ENCODE measurements at regions not wholly inside any gene's neighbourhood (a gene's known extent, or its start where the extent isn't known, plus 50 kb on each side); places are given as distances from the start of the nearest gene placed in this dataset.
"Not testable (repeated sequence)": the region's sequence is repeated elsewhere in the genome, so short reads cannot be mapped to it uniquely, and the experiment has no call there.

GRCh38 chr1:61028136-61028535 is 54.2 kb upstream of the NFIA start:
- DNase-seq: no peak
- no peaks in the 10 kb centered on the region for H3K36me3 ChIP-seq (ENCODE audit: control insufficient read depth, insufficient read depth, low read length)
- H3K27me3 ChIP-seq (replicated peaks; ENCODE audit: control insufficient read depth, insufficient read depth, low read length, poor library complexity, severe bottlenecking): no peaks in the 10 kb centered on the region
- H3K9me3 ChIP-seq (ENCODE audit: control insufficient read depth, low read length): no peaks in the 10 kb centered on the region
- H3K4me1 ChIP-seq (ENCODE audit: control insufficient read depth, insufficient read depth, low read length, poor library complexity, severe bottlenecking): no peaks in the 10 kb centered on the region
- H3K4me3 ChIP-seq (ENCODE audit: insufficient read depth, low read depth, low read length, poor library complexity, severe bottlenecking): no peak overlapping the region
- H3K27ac ChIP-seq (ENCODE audit: insufficient read depth, low read length, poor library complexity, severe bottlenecking): no peak overlapping the region

- not testable (repeated sequence) for H3K36me3 ChIP-seq (ENCODE audit: control insufficient read depth, insufficient read depth, low read length); H3K4me1 ChIP-seq (ENCODE audit: control insufficient read depth, insufficient read depth, low read length, poor library complexity, severe bottlenecking); H3K9me3 ChIP-seq (ENCODE audit: control insufficient read depth, low read length); DNase-seq; H3K27ac ChIP-seq (ENCODE audit: insufficient read depth, low read length, poor library complexity, severe bottlenecking); H3K4me3 ChIP-seq (ENCODE audit: insufficient read depth, low read depth, low read length, poor library complexity, severe bottlenecking); H3K27me3 ChIP-seq (replicated peaks; ENCODE audit: control insufficient read depth, insufficient read depth, low read length, poor library complexity, severe bottlenecking)
Observed at GRCh38 chr1:61018068-61018467, 64.3 kb upstream of the NFIA start.

GRCh38 chr1:61017651-61018050 is 64.7 kb upstream of the NFIA start:
- Histone ChIP-seq H3K27me3 (replicated peaks; ENCODE audit: control insufficient read depth, insufficient read depth, low read length, poor library complexity, severe bottlenecking) (no peaks in the 10 kb centered on the region), H3K36me3 (ENCODE audit: control insufficient read depth, insufficient read depth, low read length) (no peaks in the 10 kb centered on the region), H3K27ac (ENCODE audit: insufficient read depth, low read length, poor library complexity, severe bottlenecking) (no peak overlapping the region), H3K4me1 (ENCODE audit: control insufficient read depth, insufficient read depth, low read length, poor library complexity, severe bottlenecking) (no peaks in the 10 kb centered on the region), H3K4me3 (ENCODE audit: insufficient read depth, low read depth, low read length, poor library complexity, severe bottlenecking) (no peak overlapping the region), H3K9me3 (ENCODE audit: control insufficient read depth, low read length) (no peaks in the 10 kb centered on the region)
- no peak for DNase-seq

GRCh38 chr1:61013946-61014667 is 68.3 kb upstream of the NFIA start:
- no peaks in the 10 kb centered on the region for H3K4me1 ChIP-seq (ENCODE audit: control insufficient read depth, insufficient read depth, low read length, poor library complexity, severe bottlenecking)
- no peaks in the 10 kb centered on the region for H3K27me3 ChIP-seq (replicated peaks; ENCODE audit: control insufficient read depth, insufficient read depth, low read length, poor library complexity, severe bottlenecking)
- no peak for DNase-seq
- no peaks in the 10 kb centered on the region for H3K9me3 ChIP-seq (ENCODE audit: control insufficient read depth, low read length)
- no peak overlapping the region for H3K4me3 ChIP-seq (ENCODE audit: insufficient read depth, low read depth, low read length, poor library complexity, severe bottlenecking)
- no peak overlapping the region for H3K27ac ChIP-seq (ENCODE audit: insufficient read depth, low read length, poor library complexity, severe bottlenecking)
- no peaks in the 10 kb centered on the region for H3K36me3 ChIP-seq (ENCODE audit: control insufficient read depth, insufficient read depth, low read length)

GRCh38 chr1:61013189-61013945 is 69.0 kb upstream of the NFIA start:
- Histone ChIP-seq H3K4me1 (ENCODE audit: control insufficient read depth, insufficient read depth, low read length, poor library complexity, severe bottlenecking) (no peaks in the 10 kb centered on the region), H3K27me3 (replicated peaks; ENCODE audit: control insufficient read depth, insufficient read depth, low read length, poor library complexity, severe bottlenecking) (no peaks in the 10 kb centered on the region), H3K9me3 (ENCODE audit: control insufficient read depth, low read length) (no peaks in the 10 kb centered on the region), H3K27ac (ENCODE audit: insufficient read depth, low read length, poor library complexity, severe bottlenecking) (no peak overlapping the region), H3K4me3 (ENCODE audit: insufficient read depth, low read depth, low read length, poor library complexity, severe bottlenecking) (no peak overlapping the region), H3K36me3 (ENCODE audit: control insufficient read depth, insufficient read depth, low read length) (no peaks in the 10 kb centered on the region)
- no peak for DNase-seq

DNA sequence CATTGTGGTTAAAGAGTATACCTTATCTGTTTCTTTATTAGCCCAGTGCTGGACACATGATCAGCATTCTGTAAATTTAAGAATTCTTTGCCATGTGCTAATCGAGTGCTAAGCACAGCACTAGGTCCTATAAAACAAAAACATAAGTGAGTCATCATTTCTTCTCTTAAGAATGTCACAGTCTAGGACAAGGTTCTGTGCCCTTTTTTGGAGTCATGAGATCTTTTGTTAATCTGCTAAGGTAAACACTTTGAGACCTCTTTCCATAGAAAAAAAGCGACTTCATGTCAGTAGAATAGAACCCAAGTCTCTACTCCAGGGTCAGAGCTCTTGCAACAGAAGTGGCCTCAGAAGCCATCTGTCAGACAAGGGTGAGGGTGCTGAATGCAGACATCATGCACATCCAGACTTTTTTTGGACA is 70.0 kb upstream of the NFIA start:
- no peaks in the 10 kb centered on the region for H3K36me3 ChIP-seq (ENCODE audit: control insufficient read depth, insufficient read depth, low read length)
- H3K27me3 ChIP-seq (replicated peaks; ENCODE audit: control insufficient read depth, insufficient read depth, low read length, poor library complexity, severe bottlenecking): no peaks in the 10 kb centered on the region
- H3K4me1 ChIP-seq (ENCODE audit: control insufficient read depth, insufficient read depth, low read length, poor library complexity, severe bottlenecking): no peaks in the 10 kb centered on the region
- no peak overlapping the region for H3K4me3 ChIP-seq (ENCODE audit: insufficient read depth, low read depth, low read length, poor library complexity, severe bottlenecking)
- no peak for DNase-seq
- H3K9me3 ChIP-seq (ENCODE audit: control insufficient read depth, low read length): no peaks in the 10 kb centered on the region
- H3K27ac ChIP-seq (ENCODE audit: insufficient read depth, low read length, poor library complexity, severe bottlenecking): no peak overlapping the region

DNA sequence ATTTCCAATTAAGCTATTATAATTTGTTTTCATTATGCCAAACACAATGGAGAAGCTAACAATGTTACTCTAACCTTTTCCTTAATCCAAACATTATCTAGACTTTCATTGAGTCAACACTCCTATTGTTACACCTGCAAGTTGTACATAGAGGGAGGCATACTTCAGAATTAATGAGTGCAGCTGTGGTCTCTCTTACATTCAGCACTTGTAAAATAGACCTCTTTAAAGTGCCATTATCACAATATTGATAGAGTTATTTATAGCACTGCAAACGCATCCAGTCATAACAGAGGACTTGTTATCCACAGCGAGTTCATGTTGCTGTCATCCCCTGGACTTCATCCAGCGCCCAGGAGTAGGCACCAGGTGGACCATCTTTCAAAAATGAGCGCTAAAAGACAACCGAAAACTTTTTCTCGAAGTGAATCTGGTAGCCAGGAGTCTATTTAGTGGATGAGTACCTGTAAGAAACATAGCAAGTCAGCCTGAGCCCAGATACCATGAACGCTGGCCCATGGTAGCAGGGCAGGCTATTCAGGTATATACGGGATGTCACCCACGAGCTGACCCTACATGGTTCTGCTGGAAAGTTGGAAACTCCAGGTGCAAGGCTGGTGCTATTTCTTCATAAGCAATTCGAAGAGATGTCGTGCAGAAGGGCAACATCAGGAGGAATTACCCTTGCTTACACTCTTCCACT is 70.6 kb upstream of the NFIA start:
- H3K9me3 ChIP-seq (ENCODE audit: control insufficient read depth, low read length): no peaks in the 10 kb centered on the region
- H3K4me1 ChIP-seq (ENCODE audit: control insufficient read depth, insufficient read depth, low read length, poor library complexity, severe bottlenecking): no peaks in the 10 kb centered on the region
- DNase-seq: no peak
- H3K27me3 ChIP-seq (replicated peaks; ENCODE audit: control insufficient read depth, insufficient read depth, low read length, poor library complexity, severe bottlenecking): no peaks in the 10 kb centered on the region
- H3K27ac ChIP-seq (ENCODE audit: insufficient read depth, low read length, poor library complexity, severe bottlenecking): no peak overlapping the region
- no peak overlapping the region for H3K4me3 ChIP-seq (ENCODE audit: insufficient read depth, low read depth, low read length, poor library complexity, severe bottlenecking)
- no peaks in the 10 kb centered on the region for H3K36me3 ChIP-seq (ENCODE audit: control insufficient read depth, insufficient read depth, low read length)

DNA sequence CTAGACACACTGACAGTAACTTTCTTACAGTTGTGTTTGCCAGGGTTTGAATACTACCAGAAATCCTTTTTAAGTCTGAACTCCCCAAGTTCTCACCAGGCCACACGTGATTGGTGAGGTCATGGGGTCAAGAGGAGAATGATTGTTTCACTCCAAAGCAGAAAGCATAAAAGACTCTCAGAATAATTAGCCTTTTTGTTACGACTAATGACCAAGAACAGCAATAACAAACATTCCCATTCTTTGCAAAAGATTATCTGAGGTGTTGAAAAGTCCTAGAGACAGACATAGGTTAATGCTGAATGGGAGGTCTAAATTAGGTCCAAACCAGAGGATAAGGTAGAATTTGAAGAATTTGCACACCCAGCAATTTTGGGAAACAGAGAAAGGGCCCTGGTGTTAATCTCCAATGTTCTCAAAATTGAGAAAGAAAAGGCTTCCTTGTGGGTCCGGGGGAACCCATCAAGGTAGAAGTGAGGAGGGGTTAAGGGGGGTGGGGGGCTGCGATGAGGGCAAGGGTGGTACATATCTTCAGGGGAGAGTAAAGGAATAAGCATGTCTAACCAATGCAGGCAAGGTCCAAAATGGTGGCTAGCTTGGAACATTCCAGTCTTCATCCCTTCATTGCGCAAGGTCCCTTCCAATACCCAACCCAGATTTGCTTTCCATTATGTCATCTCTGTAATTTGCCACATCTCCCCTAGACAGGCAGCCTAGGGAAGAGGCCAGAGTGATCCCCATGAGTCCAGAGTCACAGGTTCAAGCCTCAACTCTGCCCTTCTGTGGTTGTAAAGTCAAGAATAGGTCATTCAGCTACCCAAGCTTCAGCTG is 74.6 kb upstream of the NFIA start:
- no peak overlapping the region for H3K4me3 ChIP-seq (ENCODE audit: insufficient read depth, low read depth, low read length, poor library complexity, severe bottlenecking)
- DNase-seq: no peak
- no peak overlapping the region for H3K27ac ChIP-seq (ENCODE audit: insufficient read depth, low read length, poor library complexity, severe bottlenecking)
- no peaks in the 10 kb centered on the region for H3K27me3 ChIP-seq (replicated peaks; ENCODE audit: control insufficient read depth, insufficient read depth, low read length, poor library complexity, severe bottlenecking)
- no peaks in the 10 kb centered on the region for H3K9me3 ChIP-seq (ENCODE audit: control insufficient read depth, low read length)
- H3K4me1 ChIP-seq (ENCODE audit: control insufficient read depth, insufficient read depth, low read length, poor library complexity, severe bottlenecking): no peaks in the 10 kb centered on the region
- H3K36me3 ChIP-seq (ENCODE audit: control insufficient read depth, insufficient read depth, low read length): no peaks in the 10 kb centered on the region

GRCh38 chr1:61005614-61006580 is 76.5 kb upstream of the NFIA start:
- DNase-seq: no peak
- Histone ChIP-seq H3K4me3 (ENCODE audit: insufficient read depth, low read depth, low read length, poor library complexity, severe bottlenecking) (no peak overlapping the region), H3K27ac (ENCODE audit: insufficient read depth, low read length, poor library complexity, severe bottlenecking) (no peak overlapping the region), H3K27me3 (replicated peaks; ENCODE audit: control insufficient read depth, insufficient read depth, low read length, poor library complexity, severe bottlenecking) (no peaks in the 10 kb centered on the region), H3K4me1 (ENCODE audit: control insufficient read depth, insufficient read depth, low read length, poor library complexity, severe bottlenecking) (no peaks in the 10 kb centered on the region), H3K36me3 (ENCODE audit: control insufficient read depth, insufficient read depth, low read length) (no peaks in the 10 kb centered on the region), H3K9me3 (ENCODE audit: control insufficient read depth, low read length) (no peaks in the 10 kb centered on the region)

Data from effector memory CD4-positive, alpha-beta T cell (primary cell).